Naive B cell (primary cell): ENCODE measurements at regions not wholly inside any gene's neighbourhood (a gene's known extent, or its start where the extent isn't known, plus 50 kb on each side); places are given as distances from the start of the nearest gene placed in this dataset.

Source experiments
- ATAC-seq, 2 donors: fragments of 150-1000 bp; cut with Tn5 transposase; 2 replicates each; pipeline ENCODE4 v1.10.0; 2021; ENCODE audit warnings: low read depth in 2 of 2, mild to moderate bottlenecking in 2 of 2, moderate library complexity in 2 of 2
- DNase-seq: peaks from one replicate; pipeline ENCODE4 v3.0.0; 2022
- H3K27ac Mint-ChIP-seq, 6 donors: one replicate each; pipeline ENCODE4 v1.8.0; 2020 to 2022; ENCODE audit warnings: mild to moderate bottlenecking in 6 of 6, mixed read lengths in 6 of 6, moderate library complexity in 5 of 6, inconsistent platforms in 2 of 6
- H3K27me3 Mint-ChIP-seq, 3 donors: one replicate each; pipeline ENCODE4 v1.8.0; 2021 to 2022; ENCODE audit warnings: mixed read lengths in 3 of 3, mild to moderate bottlenecking in 1 of 3
- H3K36me3 Mint-ChIP-seq, 2 donors: one replicate each; pipeline ENCODE4 v1.8.0; 2020 to 2022; ENCODE audit warnings: mixed read lengths in 2 of 2, inconsistent platforms in 1 of 2, mild to moderate bottlenecking in 1 of 2
- H3K4me1 Mint-ChIP-seq, 3 donors: one replicate each; pipeline ENCODE4 v1.8.0; 2020 to 2022; ENCODE audit warnings: mixed read lengths in 3 of 3, inconsistent platforms in 1 of 3, mild to moderate bottlenecking in 1 of 3, moderate library complexity in 1 of 3
- H3K4me3 Mint-ChIP-seq, 8 donors: one replicate each; pipeline ENCODE4 v1.8.0; 2020 to 2022; ENCODE audit warnings: mild to moderate bottlenecking in 8 of 8, mixed read lengths in 8 of 8, moderate library complexity in 8 of 8, inconsistent platforms in 2 of 8
- H3K9me3 Mint-ChIP-seq, 7 donors: one replicate each; pipeline ENCODE4 v1.8.0; 2020 to 2022; ENCODE audit warnings: mixed read lengths in 7 of 7, mild to moderate bottlenecking in 5 of 7, inconsistent platforms in 2 of 7, moderate library complexity in 1 of 7

DNA sequence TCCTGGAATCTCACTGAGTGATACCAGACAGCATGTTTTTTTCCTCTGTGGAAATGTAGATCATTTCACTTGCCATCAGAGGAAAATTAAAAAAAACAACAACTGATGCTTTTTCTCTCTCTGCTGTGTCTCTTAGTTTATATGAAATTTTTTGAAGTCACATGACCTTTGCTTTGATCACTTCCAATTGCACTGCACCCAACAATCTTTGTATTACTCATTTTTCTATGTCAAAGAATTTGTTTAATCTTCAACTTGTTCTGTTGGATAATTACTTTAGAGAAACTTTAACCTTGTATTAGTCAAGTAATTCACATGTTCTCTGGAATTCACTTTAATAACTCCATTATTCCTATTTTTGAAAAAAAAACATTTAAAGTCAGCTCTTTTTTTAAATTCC lies 1452.7 kb upstream of the CDH8 start:
- Mint-ChIP-seq H3K27me3 (no peaks in the 10 kb centered on the region), H3K9me3 (peaks cover 0 to 6% (median 0%) of the 10 kb centered on the region in 7 donors), H3K27ac (no peak overlapping the region), H3K4me1 (no peaks in the 10 kb centered on the region), H3K4me3 (no peak overlapping the region), H3K36me3 (no peaks in the 10 kb centered on the region)
- ATAC-seq (no peak), DNase-seq (no peak)

DNA sequence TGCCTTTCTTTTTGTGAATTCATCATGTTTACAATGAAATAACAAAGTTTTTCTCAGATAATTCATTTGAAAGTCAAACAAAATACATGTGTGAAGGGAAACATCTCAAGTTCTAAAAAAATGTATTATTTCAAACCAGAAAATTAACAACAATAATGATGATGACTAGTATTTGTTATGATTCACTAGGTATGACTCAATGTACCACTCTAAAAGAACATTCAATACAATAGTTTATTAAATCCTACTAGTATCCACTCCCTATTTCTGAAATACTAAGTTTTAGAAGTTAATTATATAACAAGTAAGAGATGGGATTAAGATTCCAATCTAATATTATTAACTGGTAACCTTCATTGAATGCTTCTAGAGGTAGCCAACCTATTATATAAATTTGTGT lies 1444.8 kb upstream of the CDH8 start:
- no peaks in the 10 kb centered on the region for H3K4me1 Mint-ChIP-seq
- no peaks in the 10 kb centered on the region for H3K36me3 Mint-ChIP-seq
- no peak overlapping the region for H3K4me3 Mint-ChIP-seq
- ATAC-seq (no peak), DNase-seq (no peak)
- peaks cover 0 to 5% (median 2%) of the 10 kb centered on the region in 7 donors for H3K9me3 Mint-ChIP-seq
- no peak overlapping the region for H3K27ac Mint-ChIP-seq
- no peaks in the 10 kb centered on the region for H3K27me3 Mint-ChIP-seq

DNA sequence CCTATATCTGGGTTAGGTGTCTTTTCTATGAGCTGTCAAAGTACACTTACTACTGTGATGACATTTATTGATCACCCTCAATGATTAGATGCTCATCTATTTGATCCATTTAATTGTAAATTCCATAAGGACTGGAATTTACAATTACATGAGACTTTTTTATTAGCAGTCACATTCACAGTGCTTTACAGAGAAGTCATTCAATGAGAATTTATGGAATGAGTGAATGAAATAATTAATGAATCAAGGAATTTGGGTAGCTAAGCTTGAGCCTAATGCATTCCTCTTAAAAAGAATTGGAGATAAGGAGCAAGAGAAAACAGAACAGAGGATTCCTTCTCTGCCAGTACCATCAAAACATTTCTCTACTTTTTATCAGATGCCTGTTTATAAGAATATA lies 1437.5 kb upstream of the CDH8 start:
- no peaks in the 10 kb centered on the region for H3K36me3 Mint-ChIP-seq
- no peak overlapping the region for H3K27ac Mint-ChIP-seq
- peaks cover 0 to 6% (median 2%) of the 10 kb centered on the region in 7 donors for H3K9me3 Mint-ChIP-seq
- H3K4me1 Mint-ChIP-seq, result no peaks in the 10 kb centered on the region
- DNase-seq (no peak), ATAC-seq (no peak)
- H3K27me3 Mint-ChIP-seq, result no peaks in the 10 kb centered on the region
- H3K4me3 Mint-ChIP-seq, result no peak overlapping the region

DNA sequence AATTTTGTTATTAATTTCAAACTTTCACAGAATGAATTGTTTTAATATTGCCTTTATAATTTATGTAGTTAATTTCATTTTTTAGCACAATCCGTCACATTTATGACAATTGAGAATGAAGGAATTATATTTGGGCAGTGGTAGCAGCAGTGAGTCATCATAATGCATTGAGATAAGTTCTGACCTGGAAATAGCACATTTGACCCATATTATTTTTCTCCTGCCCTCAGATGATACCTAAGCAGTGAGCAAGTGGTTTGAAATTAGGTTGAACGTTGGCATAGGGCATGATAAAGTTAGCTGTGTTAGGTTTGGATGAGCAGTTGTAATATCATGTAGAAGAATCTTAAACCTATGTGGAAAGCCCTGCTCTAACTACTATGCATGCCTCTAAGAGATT lies 1431.3 kb upstream of the CDH8 start:
- DNase-seq (no peak), ATAC-seq (no peak)
- no peaks in the 10 kb centered on the region for H3K36me3 Mint-ChIP-seq
- no peaks in the 10 kb centered on the region for H3K27me3 Mint-ChIP-seq
- no peak overlapping the region for H3K4me3 Mint-ChIP-seq
- peaks cover 0 to 13% (median 2%) of the 10 kb centered on the region in 7 donors for H3K9me3 Mint-ChIP-seq
- no peak overlapping the region for H3K27ac Mint-ChIP-seq
- H3K4me1 Mint-ChIP-seq, result no peaks in the 10 kb centered on the region

DNA sequence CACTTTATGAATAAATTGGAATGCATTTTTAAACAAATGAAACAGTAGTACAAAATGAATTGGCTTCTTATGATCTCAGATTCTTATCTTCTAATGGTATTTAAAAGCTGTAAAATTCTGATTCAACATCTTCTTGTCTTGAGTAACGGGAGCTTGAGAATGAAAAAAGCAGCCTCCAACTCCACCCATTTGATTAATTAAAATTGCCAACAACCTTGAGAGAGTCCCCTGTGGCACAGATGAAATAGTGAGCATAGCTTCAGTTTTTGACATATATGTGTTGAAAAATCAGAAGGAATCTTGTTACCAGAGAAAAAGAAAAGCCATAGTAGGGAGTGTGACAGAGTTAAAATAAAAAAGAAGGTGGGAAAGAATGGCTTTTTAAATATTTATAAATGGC lies 1426.1 kb upstream of the CDH8 start:
- Mint-ChIP-seq H3K36me3 (no peaks in the 10 kb centered on the region), H3K27me3 (no peaks in the 10 kb centered on the region), H3K4me1 (no peaks in the 10 kb centered on the region), H3K9me3 (peaks cover 0 to 11% (median 2%) of the 10 kb centered on the region in 7 donors), H3K27ac (no peak overlapping the region), H3K4me3 (no peak overlapping the region)
- DNase-seq (no peak), ATAC-seq (no peak)

DNA sequence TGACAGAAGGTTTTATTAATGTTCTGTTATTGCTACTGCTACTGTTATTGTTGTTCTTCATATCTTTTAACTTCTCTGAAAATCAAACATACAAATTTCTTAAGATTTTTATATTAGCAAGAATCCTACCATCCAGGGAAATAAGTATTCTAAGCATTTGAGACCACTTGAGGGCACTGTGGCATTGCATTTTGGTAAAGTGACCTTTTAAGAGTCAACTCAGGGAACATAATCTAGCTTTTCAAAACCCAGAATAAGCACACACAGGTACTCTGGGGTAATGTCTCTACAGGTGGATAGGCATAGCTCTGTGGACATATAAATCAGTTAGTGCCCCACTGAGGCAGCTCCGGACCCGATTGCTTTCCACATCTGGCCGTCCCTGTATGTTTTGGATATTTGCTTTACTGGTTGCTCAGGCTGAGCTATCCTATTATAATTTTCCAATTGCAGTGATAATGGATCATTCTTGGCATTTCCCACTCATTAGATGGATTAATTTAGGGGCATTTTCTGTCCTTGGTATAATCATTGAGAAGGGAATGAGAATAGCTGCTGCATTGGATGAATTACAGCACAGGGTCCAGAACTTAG lies 1425.1 kb upstream of the CDH8 start:
- ATAC-seq (no peak), DNase-seq (no peak)
- Mint-ChIP-seq H3K27ac (no peak overlapping the region), H3K27me3 (no peaks in the 10 kb centered on the region), H3K36me3 (no peaks in the 10 kb centered on the region), H3K4me3 (no peak overlapping the region), H3K4me1 (no peaks in the 10 kb centered on the region), H3K9me3 (peaks cover 0 to 11% (median 2%) of the 10 kb centered on the region in 7 donors)

DNA sequence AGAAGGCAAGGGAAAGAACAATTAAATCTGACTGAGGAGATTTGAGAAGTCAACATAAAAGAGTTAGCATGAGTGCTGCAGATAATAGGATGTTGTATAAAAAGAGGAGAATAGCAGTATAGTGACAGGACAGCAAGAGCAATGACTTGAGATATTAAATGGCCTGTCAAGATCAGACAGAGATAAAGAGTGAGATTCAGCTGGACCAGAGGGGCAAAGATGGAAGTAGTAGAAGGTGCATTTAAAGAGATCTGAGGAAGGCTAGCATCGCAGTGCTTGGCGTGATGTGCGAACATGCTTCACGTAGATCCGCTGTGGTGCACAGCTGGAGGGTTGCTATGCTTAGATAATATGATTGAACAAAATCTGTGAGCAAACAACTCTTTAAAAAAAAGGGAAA lies 1422.6 kb upstream of the CDH8 start:
- DNase-seq (no peak), ATAC-seq (no peak)
- Mint-ChIP-seq H3K4me1 (no peaks in the 10 kb centered on the region), H3K9me3 (peaks cover 0 to 5% (median 3%) of the 10 kb centered on the region in 7 donors), H3K27ac (no peak overlapping the region), H3K4me3 (no peak overlapping the region), H3K27me3 (no peaks in the 10 kb centered on the region), H3K36me3 (no peaks in the 10 kb centered on the region)

DNA sequence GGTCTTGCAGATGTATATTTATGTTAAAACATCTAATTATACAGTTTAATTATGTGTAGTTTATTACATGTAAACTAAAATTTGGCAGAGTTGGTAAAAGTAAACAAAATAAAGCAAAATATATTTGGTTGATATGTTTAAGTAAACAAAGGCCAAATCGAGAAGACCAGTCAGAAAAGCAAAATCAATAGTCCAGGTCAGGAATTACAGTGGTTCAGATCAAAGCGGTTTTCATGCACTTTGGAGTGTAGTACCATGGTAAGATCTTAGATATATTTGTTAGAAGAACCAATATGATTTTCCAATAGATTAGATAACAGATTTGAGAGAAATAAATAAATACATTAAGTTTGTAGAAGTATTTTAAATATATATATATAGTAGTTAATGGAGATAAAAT lies 1421.6 kb upstream of the CDH8 start:
- no peaks in the 10 kb centered on the region for H3K36me3 Mint-ChIP-seq
- no peaks in the 10 kb centered on the region for H3K27me3 Mint-ChIP-seq
- ATAC-seq (no peak), DNase-seq (no peak)
- H3K27ac Mint-ChIP-seq, result no peak overlapping the region
- peaks cover 0 to 5% (median 0%) of the 10 kb centered on the region in 7 donors for H3K9me3 Mint-ChIP-seq
- no peak overlapping the region for H3K4me3 Mint-ChIP-seq
- H3K4me1 Mint-ChIP-seq, result no peaks in the 10 kb centered on the region

DNA sequence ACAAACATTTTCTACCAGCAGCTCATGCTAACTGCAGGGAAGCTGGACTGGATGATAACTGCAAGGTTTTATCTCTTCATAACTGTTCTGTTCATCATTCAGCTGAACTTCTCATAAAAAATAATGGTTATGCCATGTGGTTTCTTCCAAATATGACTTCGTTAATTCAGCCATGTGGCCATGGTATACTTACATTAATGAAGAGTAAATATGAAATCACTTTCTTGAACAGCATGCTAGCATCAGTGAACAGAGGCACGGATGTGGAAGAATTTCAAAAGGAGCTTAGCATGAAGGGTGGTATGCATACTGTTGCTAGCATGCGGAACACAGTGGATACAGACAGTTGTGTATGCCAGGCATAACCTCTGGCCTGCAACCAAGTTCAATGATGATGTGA lies 1417.0 kb upstream of the CDH8 start:
- no peak for ATAC-seq
- Mint-ChIP-seq H3K4me1 (no peaks in the 10 kb centered on the region), H3K4me3 (no peak overlapping the region), H3K27ac (no peak overlapping the region), H3K9me3 (peaks cover 0 to 5% (median 0%) of the 10 kb centered on the region in 7 donors), H3K27me3 (no peaks in the 10 kb centered on the region), H3K36me3 (no peaks in the 10 kb centered on the region)
- DNase-seq, result no peak

DNA sequence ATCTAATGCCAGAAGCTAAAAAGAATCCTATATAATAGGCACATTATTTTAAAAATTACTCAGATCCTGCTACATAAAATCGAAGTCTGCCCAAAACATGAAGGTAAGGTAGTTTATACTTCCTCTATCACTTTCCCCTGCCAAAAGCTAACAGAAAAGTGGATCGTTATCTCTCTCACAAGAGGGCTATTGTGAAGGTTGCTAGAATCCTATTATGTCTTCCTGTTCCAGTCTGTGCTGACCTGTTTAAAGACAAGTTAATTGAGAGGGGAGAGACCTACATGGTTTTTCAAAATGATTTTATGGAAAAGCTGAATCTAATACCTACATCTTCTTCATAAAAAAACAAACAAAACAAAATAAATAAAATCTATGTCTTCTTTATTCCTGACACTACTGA lies 1410.9 kb upstream of the CDH8 start:
- no peaks in the 10 kb centered on the region for H3K36me3 Mint-ChIP-seq
- no peak for ATAC-seq
- H3K27me3 Mint-ChIP-seq, result no peaks in the 10 kb centered on the region
- DNase-seq, result no peak
- H3K9me3 Mint-ChIP-seq, result peaks cover 0 to 7% (median 0%) of the 10 kb centered on the region in 7 donors
- H3K27ac Mint-ChIP-seq, result no peak overlapping the region
- H3K4me3 Mint-ChIP-seq, result no peak overlapping the region
- no peaks in the 10 kb centered on the region for H3K4me1 Mint-ChIP-seq

DNA sequence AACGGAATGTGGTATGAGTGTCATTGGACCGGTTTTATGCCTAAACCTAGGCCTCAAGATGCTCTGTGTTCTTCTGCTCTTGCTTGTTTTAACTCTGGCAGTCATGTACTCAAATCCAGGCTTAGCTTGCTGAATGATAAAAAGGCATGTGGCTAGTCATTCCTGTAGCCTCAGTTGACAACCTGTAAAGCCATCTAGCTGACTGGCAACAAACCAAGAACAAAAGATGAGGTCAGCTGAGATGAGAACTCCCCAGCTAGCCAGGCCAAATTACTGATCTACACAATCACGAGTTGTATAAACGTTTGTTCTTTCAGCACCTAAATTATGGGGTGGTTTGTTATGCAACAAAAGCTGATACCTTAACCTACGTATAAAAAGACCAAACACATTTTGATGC lies 1406.0 kb upstream of the CDH8 start:
- H3K27me3 Mint-ChIP-seq, result no peaks in the 10 kb centered on the region
- no peak overlapping the region for H3K27ac Mint-ChIP-seq
- H3K4me1 Mint-ChIP-seq, result no peaks in the 10 kb centered on the region
- H3K36me3 Mint-ChIP-seq, result no peaks in the 10 kb centered on the region
- DNase-seq, result no peak
- no peak for ATAC-seq
- peaks cover 0 to 11% (median 5%) of the 10 kb centered on the region in 7 donors for H3K9me3 Mint-ChIP-seq
- no peak overlapping the region for H3K4me3 Mint-ChIP-seq

DNA sequence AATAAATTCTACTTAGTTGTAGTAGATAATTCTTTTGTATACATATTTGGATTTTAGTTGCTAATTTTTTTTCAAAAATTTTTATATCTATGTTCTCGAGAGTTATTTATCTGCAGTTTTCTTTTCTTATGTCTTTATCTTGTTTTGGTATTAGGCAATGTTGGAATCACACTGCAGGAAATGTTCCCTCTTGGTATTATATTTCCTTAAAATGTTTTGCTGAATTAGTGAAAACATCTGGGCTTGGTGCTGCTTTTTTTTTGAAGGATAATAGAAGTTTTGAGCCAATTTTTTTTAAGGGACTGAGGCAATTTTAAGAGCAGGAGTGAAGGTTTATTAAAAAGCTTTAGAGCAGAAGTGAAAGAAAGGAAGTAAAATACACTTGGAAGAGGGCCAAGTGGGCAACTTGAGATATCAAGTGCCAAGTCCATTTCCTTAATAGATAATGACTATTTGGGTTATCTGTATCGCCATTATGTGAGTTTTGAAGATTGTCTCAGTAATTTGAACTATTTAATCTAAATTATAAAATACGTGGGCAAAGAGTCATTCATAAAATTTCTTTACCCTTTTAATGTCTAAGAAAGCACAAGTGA lies 1390.1 kb upstream of the CDH8 start:
- Mint-ChIP-seq H3K4me3 (no peak overlapping the region), H3K36me3 (no peaks in the 10 kb centered on the region), H3K27me3 (no peaks in the 10 kb centered on the region), H3K4me1 (no peaks in the 10 kb centered on the region), H3K27ac (no peak overlapping the region), H3K9me3 (peaks cover 0 to 9% (median under 1%) of the 10 kb centered on the region in 7 donors)
- DNase-seq, result no peak
- no peak for ATAC-seq

DNA sequence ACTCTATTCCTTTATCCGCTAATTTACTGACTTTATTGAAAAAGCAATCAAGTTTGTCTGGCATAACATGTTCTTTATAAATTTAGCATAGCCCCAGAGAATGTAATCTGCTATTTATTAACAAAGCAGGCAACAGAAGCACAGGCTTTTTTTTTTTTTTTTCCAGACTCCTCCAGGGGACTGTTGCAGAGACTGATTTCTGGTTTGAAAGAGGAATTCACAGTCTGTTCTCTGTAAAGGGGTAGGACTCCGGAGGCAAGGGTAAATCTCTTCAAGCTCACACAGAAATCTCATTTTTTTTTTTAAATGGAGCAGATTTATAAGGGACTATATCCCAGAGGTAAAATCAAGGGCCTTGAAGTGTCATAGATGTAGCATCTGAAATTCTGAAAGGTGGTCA lies 1386.5 kb upstream of the CDH8 start:
- no peak for DNase-seq
- H3K27me3 Mint-ChIP-seq, result no peaks in the 10 kb centered on the region
- no peak for ATAC-seq
- no peaks in the 10 kb centered on the region for H3K4me1 Mint-ChIP-seq
- no peaks in the 10 kb centered on the region for H3K36me3 Mint-ChIP-seq
- H3K4me3 Mint-ChIP-seq, result no peak overlapping the region
- H3K9me3 Mint-ChIP-seq, result peaks cover 0 to 3% (median 0%) of the 10 kb centered on the region in 7 donors
- H3K27ac Mint-ChIP-seq, result no peak overlapping the region

DNA sequence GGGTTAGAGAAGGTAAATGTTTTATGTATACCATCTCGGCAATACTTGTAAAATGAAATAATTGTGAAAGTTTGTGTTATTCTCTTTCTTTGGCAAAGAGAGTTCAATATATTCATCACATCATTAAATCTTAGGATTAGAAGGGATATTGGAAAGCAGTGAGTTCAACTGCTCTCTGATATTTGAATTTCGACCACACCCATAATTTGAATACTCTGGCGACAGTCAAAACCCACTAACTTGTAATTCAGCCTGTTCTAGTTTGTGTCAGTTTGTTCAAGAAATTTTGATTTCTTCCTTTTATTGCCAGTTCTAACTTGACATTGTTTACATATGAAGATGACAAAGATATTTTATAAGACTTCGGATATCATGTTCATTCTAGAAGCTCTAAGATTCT lies 1380.5 kb upstream of the CDH8 start:
- Mint-ChIP-seq H3K4me1 (no peaks in the 10 kb centered on the region), H3K9me3 (peaks cover 0 to 5% (median 0%) of the 10 kb centered on the region in 7 donors), H3K4me3 (no peak overlapping the region), H3K27ac (no peak overlapping the region), H3K36me3 (no peaks in the 10 kb centered on the region), H3K27me3 (no peaks in the 10 kb centered on the region)
- DNase-seq (no peak), ATAC-seq (no peak)

DNA sequence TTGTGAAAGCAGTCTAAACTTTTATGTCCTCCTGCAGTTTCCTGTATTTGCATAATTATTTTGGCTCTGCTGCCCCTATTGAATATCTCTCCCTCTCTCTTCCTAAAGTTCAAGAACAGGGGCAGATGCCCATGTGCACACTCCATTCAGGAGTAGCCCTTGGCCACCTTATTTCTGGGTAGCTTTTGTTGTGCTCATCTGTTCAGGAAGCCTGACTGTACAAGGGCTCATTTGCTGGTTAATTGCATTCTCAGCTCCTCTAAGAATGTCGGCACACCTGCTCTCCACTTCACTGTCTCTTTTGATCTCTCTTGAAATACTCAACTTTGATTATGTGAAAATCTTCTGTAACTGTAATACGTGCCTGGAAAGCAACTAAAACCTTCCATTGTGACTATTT lies 1378.8 kb upstream of the CDH8 start:
- Mint-ChIP-seq H3K9me3 (peaks cover 0 to 5% (median 0%) of the 10 kb centered on the region in 7 donors), H3K27ac (no peak overlapping the region), H3K36me3 (no peaks in the 10 kb centered on the region), H3K4me3 (no peak overlapping the region), H3K27me3 (no peaks in the 10 kb centered on the region), H3K4me1 (no peaks in the 10 kb centered on the region)
- DNase-seq, result no peak
- no peak for ATAC-seq
